ENCODE measurements at regions not wholly inside any gene's neighbourhood (a gene's known extent, or its start where the extent isn't known, plus 50 kb on each side); places are given as distances from the start of the nearest gene placed in this dataset.

DNA sequence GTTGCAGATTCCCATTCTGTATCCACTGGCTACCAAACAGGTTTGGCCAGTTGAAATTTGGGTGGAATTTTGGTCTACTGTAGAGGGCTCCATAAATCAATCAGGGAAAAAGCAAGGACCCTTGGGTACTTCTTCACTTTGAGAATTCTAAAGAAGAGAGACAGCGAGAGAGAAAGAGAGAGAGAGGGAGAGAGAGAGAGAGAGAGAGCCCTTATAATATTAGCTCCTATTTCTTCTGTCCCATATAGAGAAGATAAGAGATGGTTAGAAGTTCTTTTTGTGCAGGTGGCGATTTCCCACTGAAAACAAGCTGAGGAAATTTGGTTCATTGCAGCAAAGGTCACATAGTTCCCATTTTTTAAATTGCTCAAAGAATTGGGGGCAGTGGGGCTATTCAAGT is 88.6 kb upstream of the ZNF536 start:
- H3K9me3 ChIP-seq: no peaks in the 10 kb centered on the region
- DNase-seq: no peak
- no peak overlapping the region for H3K4me3 ChIP-seq
- intact Hi-C loops (cut with DNase I): no loop called here
- no peaks in the 10 kb centered on the region for H3K27me3 ChIP-seq
- TF ChIP-seq, protein P1, sequence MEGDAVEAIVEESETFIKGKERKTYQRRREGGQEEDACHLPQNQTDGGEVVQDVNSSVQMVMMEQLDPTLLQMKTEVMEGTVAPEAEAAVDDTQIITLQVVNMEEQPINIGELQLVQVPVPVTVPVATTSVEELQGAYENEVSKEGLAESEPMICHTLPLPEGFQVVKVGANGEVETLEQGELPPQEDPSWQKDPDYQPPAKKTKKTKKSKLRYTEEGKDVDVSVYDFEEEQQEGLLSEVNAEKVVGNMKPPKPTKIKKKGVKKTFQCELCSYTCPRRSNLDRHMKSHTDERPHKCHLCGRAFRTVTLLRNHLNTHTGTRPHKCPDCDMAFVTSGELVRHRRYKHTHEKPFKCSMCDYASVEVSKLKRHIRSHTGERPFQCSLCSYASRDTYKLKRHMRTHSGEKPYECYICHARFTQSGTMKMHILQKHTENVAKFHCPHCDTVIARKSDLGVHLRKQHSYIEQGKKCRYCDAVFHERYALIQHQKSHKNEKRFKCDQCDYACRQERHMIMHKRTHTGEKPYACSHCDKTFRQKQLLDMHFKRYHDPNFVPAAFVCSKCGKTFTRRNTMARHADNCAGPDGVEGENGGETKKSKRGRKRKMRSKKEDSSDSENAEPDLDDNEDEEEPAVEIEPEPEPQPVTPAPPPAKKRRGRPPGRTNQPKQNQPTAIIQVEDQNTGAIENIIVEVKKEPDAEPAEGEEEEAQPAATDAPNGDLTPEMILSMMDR (IDR thresholded peaks at IDR 0.05): no peak
- TF ChIP-seq EP300 (IDR thresholded peaks at IDR 0.05) (no peak), POLR2A (IDR thresholded peaks at IDR 0.05) (no peak)
- H3K27ac ChIP-seq: no peak overlapping the region
- no peaks in the 10 kb centered on the region for H3K4me1 ChIP-seq (ENCODE audit: insufficient read depth)
- H3K36me3 ChIP-seq: no peaks in the 10 kb centered on the region
- 62 to 81% (median 78%) methylated on average over 2 of the region's 2 CpGs for WGBS, 3 donors

DNA sequence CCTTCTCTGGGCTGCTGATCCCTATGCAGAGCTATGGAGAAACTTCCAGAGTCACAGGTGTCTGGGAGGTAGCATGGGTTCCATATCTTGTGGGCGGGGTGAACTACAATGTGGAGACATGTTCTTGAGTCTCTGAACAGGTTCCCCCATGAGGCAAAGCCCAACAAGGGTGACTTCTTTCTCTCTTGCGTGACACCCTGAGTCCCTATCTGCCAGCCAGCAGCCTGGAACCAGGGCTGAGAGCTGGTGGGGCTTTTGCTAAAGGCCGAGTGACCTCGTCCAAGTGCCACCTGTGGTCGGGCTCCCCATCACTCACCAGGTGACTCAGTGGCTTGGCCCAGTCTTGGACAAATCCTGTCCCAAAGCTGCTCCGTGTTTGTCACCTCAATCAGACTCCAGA is 88.0 kb upstream of the ZNF536 start:
- intact Hi-C loops (cut with DNase I): no loop called here
- H3K27ac ChIP-seq: no peak overlapping the region
- TF ChIP-seq, protein P1 (IDR thresholded peaks at IDR 0.05): no peak
- TF ChIP-seq POLR2A (IDR thresholded peaks at IDR 0.05): no peak
- TF ChIP-seq EP300 (IDR thresholded peaks at IDR 0.05): no peak
- no peaks in the 10 kb centered on the region for H3K4me1 ChIP-seq (ENCODE audit: insufficient read depth)
- no peak overlapping the region for H3K4me3 ChIP-seq
- 80 to 90% (median 83%) methylated on average over 6 of the region's 6 CpGs for WGBS, 3 donors
- no peaks in the 10 kb centered on the region for H3K9me3 ChIP-seq
- H3K36me3 ChIP-seq: no peaks in the 10 kb centered on the region
- DNase-seq: no peak
- no peaks in the 10 kb centered on the region for H3K27me3 ChIP-seq

- H3K27me3 ChIP-seq: no peaks in the 10 kb centered on the region
- H3K4me1 ChIP-seq (ENCODE audit: insufficient read depth): no peaks in the 10 kb centered on the region
- DNase-seq: no peak
- WGBS, 3 donors: 59 to 72% (median 69%) methylated on average over 3 of the region's 3 CpGs
- H3K27ac ChIP-seq: no peak overlapping the region
- intact Hi-C loops (cut with DNase I): no loop called here
- no peaks in the 10 kb centered on the region for H3K9me3 ChIP-seq
- no peak overlapping the region for H3K4me3 ChIP-seq
- TF ChIP-seq POLR2A (IDR thresholded peaks at IDR 0.05): no peak
- TF ChIP-seq, protein P1 (IDR thresholded peaks at IDR 0.05): no peak
- TF ChIP-seq EP300 (IDR thresholded peaks at IDR 0.05): no peak
- no peaks in the 10 kb centered on the region for H3K36me3 ChIP-seq
These were observed 87.3 kb upstream of the ZNF536 start for GRCh38 chr19:30284885-30285284.

GRCh38 chr19:30286378-30286777 is 85.8 kb upstream of the ZNF536 start:
- TF ChIP-seq, protein P1 (IDR thresholded peaks at IDR 0.05): no peak
- TF ChIP-seq EP300 (IDR thresholded peaks at IDR 0.05) (no peak), POLR2A (IDR thresholded peaks at IDR 0.05) (no peak)
- intact Hi-C loops (cut with DNase I): loop anchor here in 1 of 4 donors (2.0 kb wide), 1 partner anchor 26 kb away; no protein-coding TSS in a partner anchor
- 75 to 84% (median 81%) methylated on average over 3 of the region's 3 CpGs for WGBS, 3 donors

More at GRCh38 chr19:30286378-30286777, 85.8 kb upstream of the ZNF536 start:
- no peak for DNase-seq
- no peak overlapping the region for H3K4me3 ChIP-seq
- H3K36me3 ChIP-seq: no peaks in the 10 kb centered on the region
- H3K27ac ChIP-seq: no peak overlapping the region
- H3K9me3 ChIP-seq: no peaks in the 10 kb centered on the region
- no peaks in the 10 kb centered on the region for H3K4me1 ChIP-seq (ENCODE audit: insufficient read depth)
- no peaks in the 10 kb centered on the region for H3K27me3 ChIP-seq
